ENCODE measurements at regions not wholly inside any gene's neighbourhood (a gene's known extent, or its start where the extent isn't known, plus 50 kb on each side); places are given as distances from the start of the nearest gene placed in this dataset.

- TF ChIP-seq, protein P1, sequence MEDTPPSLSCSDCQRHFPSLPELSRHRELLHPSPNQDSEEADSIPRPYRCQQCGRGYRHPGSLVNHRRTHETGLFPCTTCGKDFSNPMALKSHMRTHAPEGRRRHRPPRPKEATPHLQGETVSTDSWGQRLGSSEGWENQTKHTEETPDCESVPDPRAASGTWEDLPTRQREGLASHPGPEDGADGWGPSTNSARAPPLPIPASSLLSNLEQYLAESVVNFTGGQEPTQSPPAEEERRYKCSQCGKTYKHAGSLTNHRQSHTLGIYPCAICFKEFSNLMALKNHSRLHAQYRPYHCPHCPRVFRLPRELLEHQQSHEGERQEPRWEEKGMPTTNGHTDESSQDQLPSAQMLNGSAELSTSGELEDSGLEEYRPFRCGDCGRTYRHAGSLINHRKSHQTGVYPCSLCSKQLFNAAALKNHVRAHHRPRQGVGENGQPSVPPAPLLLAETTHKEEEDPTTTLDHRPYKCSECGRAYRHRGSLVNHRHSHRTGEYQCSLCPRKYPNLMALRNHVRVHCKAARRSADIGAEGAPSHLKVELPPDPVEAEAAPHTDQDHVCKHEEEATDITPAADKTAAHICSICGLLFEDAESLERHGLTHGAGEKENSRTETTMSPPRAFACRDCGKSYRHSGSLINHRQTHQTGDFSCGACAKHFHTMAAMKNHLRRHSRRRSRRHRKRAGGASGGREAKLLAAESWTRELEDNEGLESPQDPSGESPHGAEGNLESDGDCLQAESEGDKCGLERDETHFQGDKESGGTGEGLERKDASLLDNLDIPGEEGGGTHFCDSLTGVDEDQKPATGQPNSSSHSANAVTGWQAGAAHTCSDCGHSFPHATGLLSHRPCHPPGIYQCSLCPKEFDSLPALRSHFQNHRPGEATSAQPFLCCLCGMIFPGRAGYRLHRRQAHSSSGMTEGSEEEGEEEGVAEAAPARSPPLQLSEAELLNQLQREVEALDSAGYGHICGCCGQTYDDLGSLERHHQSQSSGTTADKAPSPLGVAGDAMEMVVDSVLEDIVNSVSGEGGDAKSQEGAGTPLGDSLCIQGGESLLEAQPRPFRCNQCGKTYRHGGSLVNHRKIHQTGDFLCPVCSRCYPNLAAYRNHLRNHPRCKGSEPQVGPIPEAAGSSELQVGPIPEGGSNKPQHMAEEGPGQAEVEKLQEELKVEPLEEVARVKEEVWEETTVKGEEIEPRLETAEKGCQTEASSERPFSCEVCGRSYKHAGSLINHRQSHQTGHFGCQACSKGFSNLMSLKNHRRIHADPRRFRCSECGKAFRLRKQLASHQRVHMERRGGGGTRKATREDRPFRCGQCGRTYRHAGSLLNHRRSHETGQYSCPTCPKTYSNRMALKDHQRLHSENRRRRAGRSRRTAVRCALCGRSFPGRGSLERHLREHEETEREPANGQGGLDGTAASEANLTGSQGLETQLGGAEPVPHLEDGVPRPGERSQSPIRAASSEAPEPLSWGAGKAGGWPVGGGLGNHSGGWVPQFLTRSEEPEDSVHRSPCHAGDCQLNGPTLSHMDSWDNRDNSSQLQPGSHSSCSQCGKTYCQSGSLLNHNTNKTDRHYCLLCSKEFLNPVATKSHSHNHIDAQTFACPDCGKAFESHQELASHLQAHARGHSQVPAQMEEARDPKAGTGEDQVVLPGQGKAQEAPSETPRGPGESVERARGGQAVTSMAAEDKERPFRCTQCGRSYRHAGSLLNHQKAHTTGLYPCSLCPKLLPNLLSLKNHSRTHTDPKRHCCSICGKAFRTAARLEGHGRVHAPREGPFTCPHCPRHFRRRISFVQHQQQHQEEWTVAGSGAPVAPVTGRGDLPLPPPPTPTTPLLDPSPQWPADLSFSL (CRISPR knock-in tag; IDR thresholded peaks at IDR 0.05): no peak
- no peak for TF ChIP-seq HBP1 (CRISPR knock-in tag; IDR thresholded peaks at IDR 0.05; ENCODE audit: low read depth)
- TF ChIP-seq, protein P2, sequence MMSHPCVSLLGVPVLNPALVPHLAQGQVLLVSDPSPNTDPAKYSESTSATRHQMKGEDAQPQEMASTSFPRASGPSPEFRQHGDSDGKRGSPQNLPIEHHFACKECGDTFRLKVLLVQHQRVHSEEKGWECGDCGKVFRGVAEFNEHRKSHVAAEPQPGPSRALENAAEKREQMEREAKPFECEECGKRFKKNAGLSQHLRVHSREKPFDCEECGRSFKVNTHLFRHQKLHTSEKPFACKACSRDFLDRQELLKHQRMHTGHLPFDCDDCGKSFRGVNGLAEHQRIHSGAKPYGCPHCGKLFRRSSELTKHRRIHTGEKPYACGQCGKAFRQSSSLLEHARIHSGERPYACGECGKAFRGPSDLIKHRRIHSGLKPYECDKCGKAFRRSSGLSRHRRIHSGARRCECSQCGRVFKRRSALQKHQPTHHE (CRISPR knock-in tag; IDR thresholded peaks at IDR 0.05; ENCODE audit: borderline replicate concordance): no peak
- TF ChIP-seq ZFP91 (CRISPR knock-in tag; IDR thresholded peaks at IDR 0.05; ENCODE audit: borderline replicate concordance): no peak
- TF ChIP-seq GABPB1 (CRISPR knock-in tag; IDR thresholded peaks at IDR 0.05): no peak
- no peak for TF ChIP-seq CBX1 (IDR thresholded peaks at IDR 0.05; ENCODE audit: low read depth)
- no peak for TF ChIP-seq TBX3 (IDR thresholded peaks at IDR 0.05; ENCODE audit: borderline replicate concordance)
- TF ChIP-seq ZNF331 (CRISPR knock-in tag; IDR thresholded peaks at IDR 0.05): no peak
- TF ChIP-seq CEBPG (CRISPR knock-in tag; IDR thresholded peaks at IDR 0.05): no peak
- no peak for TF ChIP-seq ZNF552 (CRISPR knock-in tag; IDR thresholded peaks at IDR 0.05; ENCODE audit: borderline replicate concordance)
These were observed 83.2 kb upstream of the EIF5 start (continued) for GRCh38 chr14:103250874-103251273.

Data from HepG2 (cell line).